H9 (cell line): ENCODE measurements at regions not wholly inside any gene's neighbourhood (a gene's known extent, or its start where the extent isn't known, plus 50 kb on each side); places are given as distances from the start of the nearest gene placed in this dataset.

Experiments
- DNase-seq: peaks from one replicate; pipeline ENCODE4 v3.0.0-alpha.2; 2017
- H2AFZ ChIP-seq: one replicate; pipeline ENCODE4 v1.6.1; 2013; ENCODE audit warnings: mild to moderate bottlenecking, low read length, control low read depth, moderate library complexity
- H2AK5ac ChIP-seq: 2 replicates; pipeline ENCODE4 v1.6.1; 2013; ENCODE audit warnings: low read length, control low read depth, mixed read lengths; ENCODE audit not compliant: insufficient read length
- H2BK120ac ChIP-seq: one replicate; pipeline ENCODE4 v1.6.1; 2013; ENCODE audit warnings: low read depth, mild to moderate bottlenecking, low read length, control low read depth, inconsistent platforms; ENCODE audit not compliant: poor library complexity, severe bottlenecking
- H2BK12ac ChIP-seq: 2 replicates; pipeline ENCODE4 v1.6.1; 2013; ENCODE audit warnings: low read length, control low read depth, mixed read lengths, low read depth; ENCODE audit not compliant: insufficient read length
- H2BK15ac ChIP-seq: 2 replicates; pipeline ENCODE4 v1.6.1; 2013; ENCODE audit warnings: low read depth, low read length, control low read depth
- H2BK20ac ChIP-seq: one replicate; pipeline ENCODE4 v1.6.1; 2013; ENCODE audit warnings: low read depth, mild to moderate bottlenecking, low read length, control low read depth, inconsistent platforms; ENCODE audit not compliant: poor library complexity, severe bottlenecking
- H2BK5ac ChIP-seq: 2 replicates; pipeline ENCODE4 v1.6.1; 2013; ENCODE audit warnings: low read length, control low read depth, mixed read lengths; ENCODE audit not compliant: insufficient read length
- H3K14ac ChIP-seq: 2 replicates; pipeline ENCODE4 v1.6.1; 2013; ENCODE audit warnings: low read length, control low read depth; ENCODE audit not compliant: insufficient read depth
- H3K18ac ChIP-seq: 2 replicates; pipeline ENCODE4 v1.6.1; 2013; ENCODE audit warnings: low read depth, mild to moderate bottlenecking, mixed read lengths, low read length, control low read depth; ENCODE audit not compliant: insufficient read length
- H3K23ac ChIP-seq: 2 replicates; pipeline ENCODE4 v1.6.1; 2013; ENCODE audit warnings: low read length, control low read depth, mixed read lengths, low read depth; ENCODE audit not compliant: insufficient read length
- H3K23me2 ChIP-seq: 2 replicates; pipeline ENCODE4 v1.6.1; 2013; ENCODE audit warnings: low read depth, mild to moderate bottlenecking, mixed read lengths, low read length, control low read depth; ENCODE audit not compliant: insufficient read length, poor library complexity, severe bottlenecking
- H3K27ac ChIP-seq: 2 replicates; pipeline ENCODE4 v1.5.1; 2013; ENCODE audit warnings: low read length, control low read depth, mixed read lengths, low read depth; ENCODE audit not compliant: insufficient read length
- H3K27me3 ChIP-seq: 2 replicates; pipeline ENCODE4 v1.6.1; 2013; ENCODE audit warnings: low read length, control low read depth, inconsistent platforms; ENCODE audit not compliant: insufficient read depth
- H3K4ac ChIP-seq: 2 replicates; pipeline ENCODE4 v1.6.1; 2013; ENCODE audit warnings: low read depth, mild to moderate bottlenecking, control low read depth, inconsistent platforms, low read length, moderate library complexity
- H3K4me1 ChIP-seq: 2 replicates; pipeline ENCODE4 v1.6.1; 2013; ENCODE audit warnings: low read length, control low read depth, inconsistent platforms; ENCODE audit not compliant: insufficient read depth
- H3K4me2 ChIP-seq: 2 replicates; pipeline ENCODE4 v1.6.1; 2013; ENCODE audit warnings: low read length, control low read depth, mixed read lengths; ENCODE audit not compliant: insufficient read length, insufficient read depth
- H3K56ac ChIP-seq: 2 replicates; pipeline ENCODE4 v1.6.1; 2013; ENCODE audit warnings: low read depth, mild to moderate bottlenecking, mixed read lengths, low read length, control low read depth; ENCODE audit not compliant: insufficient read length
- H3K79me1 ChIP-seq: 2 replicates; pipeline ENCODE4 v1.6.1; 2013; ENCODE audit warnings: low read depth, mild to moderate bottlenecking, moderate library complexity, low read length, control low read depth, inconsistent platforms; ENCODE audit not compliant: insufficient read depth, poor library complexity, severe bottlenecking
- H3K79me2 ChIP-seq: 2 replicates; pipeline ENCODE4 v1.6.1; 2013; ENCODE audit warnings: low read length, control low read depth, inconsistent platforms; ENCODE audit not compliant: insufficient read depth
- H3K9ac ChIP-seq: 2 replicates; pipeline ENCODE4 v1.6.1; 2013; ENCODE audit warnings: low read length, control low read depth, mixed read lengths; ENCODE audit not compliant: insufficient read length; ENCODE audit errors: extremely low read depth
- H3K9me3 ChIP-seq: one replicate; pipeline ENCODE4 v1.6.1; 2013; ENCODE audit warnings: low read depth, low read length, inconsistent platforms; ENCODE audit not compliant: control insufficient read depth
- H3T11ph ChIP-seq: one replicate; pipeline ENCODE4 v1.6.1; 2013; ENCODE audit warnings: mild to moderate bottlenecking, low read length, control low read depth, inconsistent platforms
- H4K20me1 ChIP-seq: one replicate; pipeline ENCODE4 v1.6.1; 2013; ENCODE audit not compliant: control insufficient read depth, insufficient read length, insufficient read depth
- H4K5ac ChIP-seq: 2 replicates; pipeline ENCODE4 v1.6.1; 2013; ENCODE audit warnings: low read depth, mild to moderate bottlenecking, mixed read lengths, low read length, control low read depth; ENCODE audit not compliant: insufficient read length
- H4K8ac ChIP-seq: replicated peaks from 2 replicates; pipeline ENCODE4 v1.6.1; 2013; ENCODE audit warnings: low read length, control low read depth, mixed read lengths, low read depth; ENCODE audit not compliant: insufficient read length
- H4K91ac ChIP-seq: 2 replicates; pipeline ENCODE4 v1.6.1; 2013; ENCODE audit warnings: low read depth, mild to moderate bottlenecking, moderate library complexity, mixed read lengths, low read length, control low read depth; ENCODE audit not compliant: insufficient read length
- H3K27ac Mint-ChIP-seq, 3 experiments: 2 replicates in 2 of 3; 3 replicates in 1 of 3; pipeline ENCODE4 v1.8.0; 2020 to 2021; ENCODE audit warnings: mixed read lengths in 3 of 3, mild to moderate bottlenecking in 1 of 3, moderate library complexity in 1 of 3
- H3K27me3 Mint-ChIP-seq: 2 replicates; pipeline ENCODE4 v1.8.0; 2021; ENCODE audit warnings: low read depth, mild to moderate bottlenecking, moderate library complexity, mixed read lengths
- H3K36me3 Mint-ChIP-seq, 3 experiments: 2 replicates in 2 of 3; 3 replicates in 1 of 3; pipeline ENCODE4 v1.8.0; 2020 to 2021; ENCODE audit warnings: low read depth in 3 of 3, mixed read lengths in 3 of 3; ENCODE audit not compliant: insufficient read depth in 1 of 3
- H3K4me1 Mint-ChIP-seq, 2 experiments: 2 replicates each; pipeline ENCODE4 v1.8.0; 2020; ENCODE audit warnings: mixed read lengths in 2 of 2
- H3K4me3 Mint-ChIP-seq, 2 experiments: 2 replicates in 1 of 2; 3 replicates in 1 of 2; pipeline ENCODE4 v1.8.0; 2020 to 2021; ENCODE audit warnings: mild to moderate bottlenecking in 2 of 2, mixed read lengths in 2 of 2, moderate library complexity in 1 of 2
- H3K9me3 Mint-ChIP-seq, 2 experiments: 2 replicates in 1 of 2; 3 replicates in 1 of 2; pipeline ENCODE4 v1.8.0; 2020; ENCODE audit warnings: mild to moderate bottlenecking in 2 of 2, mixed read lengths in 2 of 2, moderate library complexity in 1 of 2
- WGBS: extraction: QIAGEN DNeasy Blood & Tissue Kit; methylation state at CpG from one replicate; pipeline ENCODE4 v1.1.7; 2013; ENCODE audit warnings: missing lambda C conversion rate, low lambda C conversion rate, mixed read lengths; ENCODE audit not compliant: insufficient read length; ENCODE audit errors: extremely low coverage; 5-methylcytosine and 5-hydroxymethylcytosine counted together
- TF ChIP-seq, protein P1 (sequence below): fragments of 200-600 bp; sonication (generic); conservative IDR thresholded peaks from 3 replicates; pipeline ENCODE4 v1.8.0; 2021; ENCODE audit warnings: antibody characterized with exemption, mild to moderate bottlenecking

DNA sequence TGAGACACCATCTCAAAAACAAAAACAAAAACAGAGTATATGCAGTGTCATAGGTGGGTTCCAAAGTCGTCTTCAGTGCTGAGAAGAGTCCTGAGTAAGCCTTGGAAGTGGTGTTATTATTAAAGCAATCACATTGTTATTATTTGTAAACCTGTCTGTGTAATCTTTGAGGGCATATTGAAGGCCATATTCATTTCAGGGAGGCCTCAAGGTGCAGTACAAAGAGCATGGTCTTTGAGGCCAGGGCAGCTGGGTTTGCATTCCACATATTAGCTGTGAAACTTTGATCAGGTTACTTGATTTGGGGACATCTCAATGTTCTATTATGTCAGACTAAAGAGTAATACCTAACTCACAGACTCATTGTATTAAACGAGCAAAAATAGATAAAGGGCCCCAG lies 139.3 kb upstream of the SOX4 start:
- H2BK120ac ChIP-seq, result no peak overlapping the region
- H4K5ac ChIP-seq, result no peak overlapping the region
- H2AFZ ChIP-seq, result no peak overlapping the region
- H4K20me1 ChIP-seq, result no peaks in the 10 kb centered on the region
- H3T11ph ChIP-seq, result no peak overlapping the region
- no peak overlapping the region for H3K27ac ChIP-seq
- no peaks in the 10 kb centered on the region for H3K27me3 ChIP-seq
- no peak overlapping the region for H3K4me3 Mint-ChIP-seq
- TF ChIP-seq, protein P1, sequence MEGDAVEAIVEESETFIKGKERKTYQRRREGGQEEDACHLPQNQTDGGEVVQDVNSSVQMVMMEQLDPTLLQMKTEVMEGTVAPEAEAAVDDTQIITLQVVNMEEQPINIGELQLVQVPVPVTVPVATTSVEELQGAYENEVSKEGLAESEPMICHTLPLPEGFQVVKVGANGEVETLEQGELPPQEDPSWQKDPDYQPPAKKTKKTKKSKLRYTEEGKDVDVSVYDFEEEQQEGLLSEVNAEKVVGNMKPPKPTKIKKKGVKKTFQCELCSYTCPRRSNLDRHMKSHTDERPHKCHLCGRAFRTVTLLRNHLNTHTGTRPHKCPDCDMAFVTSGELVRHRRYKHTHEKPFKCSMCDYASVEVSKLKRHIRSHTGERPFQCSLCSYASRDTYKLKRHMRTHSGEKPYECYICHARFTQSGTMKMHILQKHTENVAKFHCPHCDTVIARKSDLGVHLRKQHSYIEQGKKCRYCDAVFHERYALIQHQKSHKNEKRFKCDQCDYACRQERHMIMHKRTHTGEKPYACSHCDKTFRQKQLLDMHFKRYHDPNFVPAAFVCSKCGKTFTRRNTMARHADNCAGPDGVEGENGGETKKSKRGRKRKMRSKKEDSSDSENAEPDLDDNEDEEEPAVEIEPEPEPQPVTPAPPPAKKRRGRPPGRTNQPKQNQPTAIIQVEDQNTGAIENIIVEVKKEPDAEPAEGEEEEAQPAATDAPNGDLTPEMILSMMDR, result no peak
- no peaks in the 10 kb centered on the region for H3K36me3 Mint-ChIP-seq
- no peak overlapping the region for H3K18ac ChIP-seq
- H4K91ac ChIP-seq, result no peak overlapping the region
- H3K4me1 ChIP-seq, result no peaks in the 10 kb centered on the region
- no peaks in the 10 kb centered on the region for H3K4me1 Mint-ChIP-seq
- no peak overlapping the region for H3K23ac ChIP-seq
- H3K4ac ChIP-seq, result no peak overlapping the region
- H3K23me2 ChIP-seq, result no peaks in the 10 kb centered on the region
- H2BK20ac ChIP-seq, result no peak overlapping the region
- no peaks in the 10 kb centered on the region for H3K79me2 ChIP-seq
- H2BK12ac ChIP-seq, result no peak overlapping the region
- DNase-seq, result no peak
- no peaks in the 10 kb centered on the region; the same call in 1 of the 2 replicates for H3K27me3 Mint-ChIP-seq
- H2BK15ac ChIP-seq, result no peak overlapping the region
- H3K9me3 Mint-ChIP-seq, result no peaks in the 10 kb centered on the region
- no peaks in the 10 kb centered on the region for H3K9me3 ChIP-seq
- H2BK5ac ChIP-seq, result no peak overlapping the region
- no peak overlapping the region for H3K27ac Mint-ChIP-seq
- no peak overlapping the region for H3K4me2 ChIP-seq
- no peak overlapping the region for H3K56ac ChIP-seq
- no peak overlapping the region for H3K9ac ChIP-seq
- H2AK5ac ChIP-seq, result no peak overlapping the region
- WGBS, result no CpG with 5 or more reads among the region's 2 CpGs
- H3K14ac ChIP-seq, result no peak overlapping the region
- H4K8ac ChIP-seq, result no peak overlapping the region
- H3K79me1 ChIP-seq, result no peaks in the 10 kb centered on the region
